GM18526 (cell line): ENCODE measurements at regions not wholly inside any gene's neighbourhood (a gene's known extent, or its start where the extent isn't known, plus 50 kb on each side); places are given as distances from the start of the nearest gene placed in this dataset.

Experiments
- POLR2A ChIP-seq: IDR thresholded peaks from 3 replicates; pipeline ENCODE4 v1.6.1; 2011; ENCODE audit not compliant: insufficient read length; ENCODE audit errors: extremely low read depth

GRCh38 chr5:124039410-124039809 lies 527.4 kb downstream of the CSNK1G3 start:
- TF ChIP-seq POLR2A: no peak

DNA sequence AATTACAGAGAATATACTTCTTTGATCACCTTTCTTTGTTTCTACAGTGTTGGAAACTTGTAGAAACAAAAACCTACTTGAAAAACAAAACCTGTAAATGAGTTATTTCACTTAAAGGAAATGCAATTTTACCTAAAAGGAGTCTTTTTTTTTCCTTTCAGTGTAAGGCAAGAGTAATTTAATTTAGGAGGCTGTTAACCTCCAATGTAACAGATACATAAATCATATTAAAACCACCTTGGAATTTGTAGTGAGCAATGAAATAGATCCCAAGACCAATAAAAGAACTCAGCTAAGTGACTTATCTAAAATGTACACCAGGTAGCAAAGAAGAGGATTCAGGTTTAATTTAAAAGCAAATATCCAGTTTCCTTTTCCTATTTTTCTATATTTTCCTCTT lies 524.8 kb downstream of the CSNK1G3 start:
- no peak for TF ChIP-seq POLR2A

DNA sequence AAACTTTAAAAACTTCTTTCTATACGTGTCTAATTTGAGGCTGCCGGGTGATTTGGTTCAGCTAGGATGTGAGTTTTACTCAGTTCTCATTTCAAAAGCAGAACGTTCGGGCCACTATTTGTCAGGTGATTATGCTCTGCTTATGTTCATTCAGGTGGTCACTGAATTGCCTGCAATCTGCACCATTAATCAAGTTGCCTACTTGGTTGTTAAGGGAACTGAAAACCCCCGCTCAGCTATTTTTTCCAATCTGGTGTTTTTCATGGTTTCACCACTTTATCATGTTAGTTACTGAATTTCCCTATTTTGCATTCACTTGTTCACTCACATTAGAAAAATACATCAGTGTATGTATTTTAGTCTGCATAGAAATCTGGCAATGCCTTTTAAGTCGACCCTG lies 523.0 kb downstream of the CSNK1G3 start:
- no peak for TF ChIP-seq POLR2A

GRCh38 chr5:124034083-124034700 lies 522.2 kb downstream of the CSNK1G3 start:
- TF ChIP-seq POLR2A: no peak

DNA sequence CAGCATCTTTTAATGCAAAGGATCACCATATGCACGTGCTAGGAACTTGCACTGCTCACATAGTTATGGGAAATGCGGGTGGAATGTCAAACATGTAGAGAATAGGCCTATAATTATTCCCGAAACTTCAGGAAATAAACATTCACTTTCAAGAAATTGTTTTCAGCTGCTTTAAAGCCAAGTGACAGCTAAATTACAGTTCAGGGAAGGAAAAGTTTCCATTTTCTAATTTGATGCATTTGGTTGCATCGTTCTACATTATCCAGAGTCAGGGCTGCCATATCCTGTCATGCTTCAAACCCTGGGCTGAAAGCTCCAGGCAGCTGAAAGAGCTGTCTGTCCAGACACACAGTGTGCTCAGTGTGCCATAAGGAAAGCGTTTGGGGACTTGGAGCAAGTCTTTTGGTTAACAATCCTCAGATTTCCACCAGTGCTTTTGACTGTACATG lies 518.1 kb downstream of the CSNK1G3 start:
- TF ChIP-seq POLR2A: no peak

GRCh38 chr5:124027441-124027840 lies 515.5 kb downstream of the CSNK1G3 start:
- TF ChIP-seq POLR2A: no peak

- no peak for TF ChIP-seq POLR2A
These were observed 513.4 kb downstream of the CSNK1G3 start for GRCh38 chr5:124025306-124025845.

DNA sequence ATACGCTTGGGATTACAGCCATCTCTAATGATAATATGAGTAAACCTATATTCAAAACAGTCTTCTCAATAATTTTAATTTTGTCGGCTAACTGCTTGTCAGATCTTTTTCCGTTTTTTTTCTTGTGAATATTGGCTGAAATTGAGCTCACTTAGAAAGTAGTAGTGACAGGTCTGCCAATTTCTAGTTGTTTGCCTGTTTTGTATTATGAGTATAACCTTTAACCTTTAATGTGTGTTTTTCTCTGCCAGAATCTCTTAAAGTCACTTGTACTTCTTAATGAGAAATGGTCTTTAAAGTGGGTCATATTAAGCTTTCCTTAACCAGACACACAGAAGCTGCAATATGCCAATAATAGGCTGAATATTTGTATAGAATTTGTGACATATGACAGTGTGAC lies 511.0 kb downstream of the CSNK1G3 start:
- TF ChIP-seq POLR2A: no peak

DNA sequence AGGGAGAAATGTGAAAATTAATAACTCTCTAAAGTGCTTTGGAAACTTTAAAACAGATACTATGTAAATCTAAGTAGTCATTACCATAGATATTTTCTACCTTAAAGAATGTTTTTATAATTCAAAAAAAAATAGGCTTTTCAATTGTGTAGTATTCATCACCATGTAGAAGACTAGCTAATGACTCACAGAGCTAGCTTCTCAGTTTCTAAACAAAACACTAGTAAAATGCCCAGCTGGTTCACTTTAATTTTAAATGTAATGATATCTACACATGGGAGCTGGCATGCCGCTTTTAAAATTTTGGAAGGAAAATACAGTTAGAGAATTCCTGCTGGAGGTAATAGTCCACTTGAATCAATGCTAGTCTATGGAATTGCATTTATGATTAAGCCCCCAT lies 509.8 kb downstream of the CSNK1G3 start:
- TF ChIP-seq POLR2A: no peak

DNA sequence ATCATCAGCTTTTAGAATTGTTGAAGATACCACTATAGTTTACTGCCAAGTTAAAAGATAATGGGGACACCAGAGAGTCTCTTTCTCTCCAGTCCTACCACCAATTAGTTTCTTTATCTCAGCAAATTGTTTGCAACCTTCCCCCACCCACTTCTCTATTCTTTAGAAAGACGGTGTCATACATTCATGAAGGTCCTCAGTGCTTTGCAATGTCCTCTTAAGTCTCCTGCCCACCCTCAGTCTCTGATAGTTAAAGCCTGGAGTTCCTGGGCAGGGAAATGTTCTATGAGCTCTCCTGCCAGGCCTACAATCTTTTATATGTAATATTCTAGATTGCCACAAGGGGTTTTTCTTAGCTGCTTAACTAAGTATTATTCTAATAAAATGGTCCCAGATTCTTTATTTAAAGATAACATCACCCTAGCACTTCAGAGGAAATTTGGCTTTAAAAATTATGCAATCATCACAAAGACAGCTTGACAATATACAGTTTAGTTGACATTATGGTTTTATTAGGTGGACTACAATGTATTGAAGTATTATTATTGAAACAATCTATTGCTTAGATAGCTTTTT lies 509.2 kb downstream of the CSNK1G3 start:
- no peak for TF ChIP-seq POLR2A

DNA sequence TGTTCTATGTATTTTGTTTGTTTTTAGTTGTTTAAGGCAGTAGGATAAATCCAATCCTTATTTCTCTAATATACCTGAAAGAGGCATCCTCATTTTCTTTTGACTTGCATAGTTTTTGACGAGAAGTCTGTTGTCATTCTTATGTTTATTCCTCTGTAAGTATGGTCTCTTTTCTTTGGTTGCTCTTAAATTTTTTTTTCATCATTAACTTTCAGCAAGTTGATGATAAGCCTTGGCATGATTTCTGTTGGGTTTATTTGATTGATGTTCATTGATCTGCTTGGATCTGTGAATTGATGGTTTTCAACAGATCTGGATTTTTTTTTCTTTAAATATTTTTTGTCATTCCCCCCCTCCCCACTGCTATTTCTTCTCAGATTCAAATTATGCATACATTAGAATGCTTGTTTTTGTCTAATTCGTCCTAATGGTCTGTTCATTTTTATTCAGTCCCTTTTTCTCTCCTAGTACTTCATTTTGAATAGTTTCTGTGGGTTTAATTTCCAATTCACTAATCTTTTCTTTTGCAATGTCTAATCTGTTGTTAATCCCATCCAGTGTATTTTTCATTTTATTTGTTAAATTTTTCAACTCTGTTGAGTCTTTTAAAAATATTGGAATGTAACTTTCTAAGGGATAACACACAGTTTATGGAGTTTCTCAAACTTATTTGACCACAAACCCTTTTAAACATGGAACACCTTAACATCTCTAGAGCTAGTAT lies 495.9 kb downstream of the CSNK1G3 start:
- TF ChIP-seq POLR2A: no peak

DNA sequence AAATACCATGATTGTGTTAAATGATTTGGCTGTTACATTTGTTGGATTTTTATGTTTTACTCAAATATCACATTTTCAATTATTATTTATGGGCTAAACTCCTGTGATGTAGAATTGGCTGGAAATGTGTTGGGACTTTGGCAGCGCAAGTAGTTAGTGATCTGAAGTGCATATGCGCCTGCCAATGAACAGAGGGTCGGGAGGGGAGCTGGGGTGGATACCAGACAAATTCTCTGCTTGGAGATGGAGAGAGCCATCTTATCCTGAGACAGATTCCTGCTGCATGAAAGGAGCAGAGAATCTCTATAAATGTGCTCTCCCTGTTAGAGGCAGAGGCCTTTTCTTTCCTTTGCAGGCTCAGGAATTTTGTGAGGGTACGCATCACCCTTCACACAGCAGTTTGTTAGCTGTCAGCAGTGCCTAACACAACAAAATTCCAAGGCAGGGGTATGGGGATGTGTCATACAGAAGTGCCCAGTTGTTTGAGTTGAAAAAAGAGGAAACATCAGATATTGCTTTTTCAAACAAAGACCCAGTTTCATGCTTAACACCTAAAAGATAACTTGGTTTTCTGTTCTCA lies 489.1 kb downstream of the CSNK1G3 start:
- no peak for TF ChIP-seq POLR2A

GRCh38 chr5:124000538-124000937 lies 488.6 kb downstream of the CSNK1G3 start:
- TF ChIP-seq POLR2A: no peak

- no peak for TF ChIP-seq POLR2A
These were observed 485.7 kb downstream of the CSNK1G3 start for GRCh38 chr5:123997462-123998215.

GRCh38 chr5:123997064-123997461 lies 485.1 kb downstream of the CSNK1G3 start:
- TF ChIP-seq POLR2A: no peak
